Endothelial cell (in vitro differentiated cells): ENCODE measurements at regions not wholly inside any gene's neighbourhood (a gene's known extent, or its start where the extent isn't known, plus 50 kb on each side); places are given as distances from the start of the nearest gene placed in this dataset.

Source experiments
- DNase-seq: peaks from one replicate; pipeline ENCODE4 v3.0.0; 2021; ENCODE audit warnings: low spot score
- H3K27ac Mint-ChIP-seq: one replicate; pipeline ENCODE4 v1.8.0; 2021; ENCODE audit warnings: mixed read lengths, inconsistent platforms; ENCODE audit not compliant: unreplicated experiment
- H3K27me3 Mint-ChIP-seq: one replicate; pipeline ENCODE4 v1.8.0; 2021; ENCODE audit warnings: mild to moderate bottlenecking, moderate library complexity, mixed read lengths, inconsistent platforms; ENCODE audit not compliant: unreplicated experiment
- H3K36me3 Mint-ChIP-seq: one replicate; pipeline ENCODE4 v1.8.0; 2021; ENCODE audit warnings: mild to moderate bottlenecking, low read depth, mixed read lengths, inconsistent platforms; ENCODE audit not compliant: unreplicated experiment
- H3K4me1 Mint-ChIP-seq: one replicate; pipeline ENCODE4 v1.8.0; 2021; ENCODE audit warnings: mild to moderate bottlenecking, mixed read lengths, inconsistent platforms; ENCODE audit not compliant: unreplicated experiment
- H3K4me3 Mint-ChIP-seq: one replicate; pipeline ENCODE4 v1.8.0; 2021; ENCODE audit warnings: mild to moderate bottlenecking, mixed read lengths, inconsistent platforms; ENCODE audit not compliant: unreplicated experiment
- H3K9me3 Mint-ChIP-seq: one replicate; pipeline ENCODE4 v1.8.0; 2021; ENCODE audit warnings: mixed read lengths, inconsistent platforms; ENCODE audit not compliant: unreplicated experiment
- CTCF ChIP-seq: fragments of 200-600 bp; sonication (generic); IDR thresholded peaks from one replicate; pipeline ENCODE4 v1.5.0; 2021; ENCODE audit warnings: antibody characterized with exemption; ENCODE audit not compliant: unreplicated experiment

DNA sequence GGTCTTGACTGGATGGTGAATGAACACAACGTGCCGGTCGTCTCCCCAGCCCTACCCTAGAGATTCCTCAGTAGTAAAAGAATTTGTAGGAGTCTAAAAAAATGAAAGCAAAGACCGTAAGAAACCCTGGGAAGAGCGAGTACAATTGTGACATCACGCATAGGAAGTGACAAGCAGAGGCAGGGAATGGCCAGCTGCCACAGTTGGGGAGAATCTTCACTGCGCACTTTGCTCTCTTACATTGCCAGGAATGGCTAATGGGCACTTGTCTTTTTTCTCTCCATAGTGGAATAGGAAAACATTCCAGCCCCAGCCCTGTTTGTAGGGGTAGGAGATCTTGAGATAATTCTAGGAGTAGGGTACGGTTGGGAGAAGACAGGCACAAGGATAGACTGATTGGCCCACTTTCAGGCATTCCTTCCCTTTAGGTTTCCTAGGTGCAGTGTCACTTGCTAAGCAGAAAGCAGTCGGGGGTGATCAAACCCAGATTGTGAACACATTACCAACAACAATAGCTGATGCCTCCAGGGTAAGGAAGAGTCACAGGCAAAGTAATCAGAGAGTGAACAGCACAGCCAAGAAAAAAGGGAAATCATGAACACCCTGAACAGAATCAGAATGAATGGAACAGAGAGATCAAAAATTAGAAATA, 302.7 kb downstream of the MAN2A1 start:
- H3K27me3 Mint-ChIP-seq = peaks cover 2% of the 10 kb centered on the region
- H3K27ac Mint-ChIP-seq = no peak overlapping the region
- H3K4me3 Mint-ChIP-seq = no peak overlapping the region

DNA sequence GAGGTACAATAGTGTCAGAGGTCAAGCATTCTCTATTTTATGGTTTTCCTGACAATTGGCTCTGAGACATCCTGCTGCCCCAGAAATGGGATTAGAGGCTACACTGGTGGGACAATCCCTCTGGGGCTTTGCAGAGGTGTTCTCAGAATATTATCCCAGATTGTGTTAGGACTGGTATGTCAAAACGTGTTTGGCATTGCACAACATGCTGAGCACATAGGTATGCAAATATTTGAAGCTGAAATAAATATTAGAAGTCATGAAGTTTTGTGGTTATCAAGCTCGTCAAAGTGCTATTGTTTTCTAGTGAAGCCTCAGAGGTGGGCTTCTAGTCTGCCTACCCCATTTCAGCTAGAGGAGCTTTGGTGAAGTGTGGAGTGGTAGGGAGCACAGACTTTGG, 304.4 kb downstream of the MAN2A1 start:
- Mint-ChIP-seq H3K36me3 (no peaks in the 10 kb centered on the region), H3K27me3 (peaks cover 2% of the 10 kb centered on the region), H3K4me1 (no peaks in the 10 kb centered on the region), H3K4me3 (no peak overlapping the region), H3K9me3 (no peaks in the 10 kb centered on the region), H3K27ac (no peak overlapping the region)
- no peak for TF ChIP-seq CTCF
- no peak for DNase-seq

More for the DNA sequence above, 302.7 kb downstream of the MAN2A1 start:
- TF ChIP-seq CTCF = no peak
- Mint-ChIP-seq H3K36me3 (no peaks in the 10 kb centered on the region), H3K9me3 (no peaks in the 10 kb centered on the region), H3K4me1 (peaks cover 6% of the 10 kb centered on the region)
- no peak for DNase-seq

- Mint-ChIP-seq H3K27ac (no peak overlapping the region), H3K4me3 (no peak overlapping the region), H3K36me3 (no peaks in the 10 kb centered on the region), H3K27me3 (no peaks in the 10 kb centered on the region), H3K4me1 (no peaks in the 10 kb centered on the region), H3K9me3 (no peaks in the 10 kb centered on the region)
- no peak for DNase-seq
- TF ChIP-seq CTCF = no peak
Observed at GRCh38 chr5:109996246-109996645, 306.5 kb downstream of the MAN2A1 start.

DNA sequence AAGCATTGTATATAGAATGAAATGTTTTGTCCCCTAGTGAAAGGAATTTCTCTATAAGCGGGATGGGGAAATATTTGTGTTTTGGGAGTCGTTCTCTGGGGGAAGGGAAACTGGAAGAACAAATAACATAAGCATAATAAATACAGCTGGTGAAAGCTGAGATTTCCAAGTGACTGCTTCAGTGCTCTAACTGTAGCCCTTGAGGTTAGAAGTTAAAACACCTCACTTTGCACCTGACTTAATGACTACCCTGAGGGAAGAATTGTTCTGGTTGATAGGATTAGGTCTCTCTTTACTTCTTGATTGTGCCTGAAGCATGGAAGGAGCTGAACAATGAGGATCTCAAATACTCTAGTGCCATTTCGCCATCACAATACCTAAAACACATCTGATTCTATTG, 307.4 kb downstream of the MAN2A1 start:
- Mint-ChIP-seq H3K4me1 (no peaks in the 10 kb centered on the region), H3K27ac (no peak overlapping the region), H3K4me3 (no peak overlapping the region)

More for the DNA sequence above, 307.4 kb downstream of the MAN2A1 start:
- Mint-ChIP-seq H3K27me3 (no peaks in the 10 kb centered on the region), H3K9me3 (no peaks in the 10 kb centered on the region), H3K36me3 (no peaks in the 10 kb centered on the region)
- DNase-seq = no peak
- TF ChIP-seq CTCF = no peak
